ENCODE measurements at regions not wholly inside any gene's neighbourhood (a gene's known extent, or its start where the extent isn't known, plus 50 kb on each side); places are given as distances from the start of the nearest gene placed in this dataset.

- TF ChIP-seq EZH2phosphoT487 (IDR thresholded peaks at IDR 0.05; ENCODE audit: borderline replicate concordance, low read length) = no peak
- TF ChIP-seq CTCF (conservative IDR thresholded peaks at IDR 0.05; ENCODE audit: low read depth, low read length) = no peak
Observed at GRCh38 chr7:21367081-21367480, 60.8 kb upstream of the SP4 start.
